ENCODE measurements at regions not wholly inside any gene's neighbourhood (a gene's known extent, or its start where the extent isn't known, plus 50 kb on each side); places are given as distances from the start of the nearest gene placed in this dataset.

- Histone ChIP-seq H3K9me3 (ENCODE audit: low read length) (no peaks in the 10 kb centered on the region), H3K9me2 (replicated peaks; ENCODE audit: low read length) (no peaks in the 10 kb centered on the region), H2AFZ (ENCODE audit: low read length) (no peak overlapping the region), H3K27me3 (ENCODE audit: low read length) (no peaks in the 10 kb centered on the region), H3K9ac (ENCODE audit: low read length) (no peak overlapping the region), H3K27ac (ENCODE audit: low read length) (no peak overlapping the region), H3K4me3 (ENCODE audit: low read length) (no peak overlapping the region), H4K20me1 (ENCODE audit: low read length) (no peaks in the 10 kb centered on the region), H3K4me1 (ENCODE audit: insufficient read depth, low read length) (no peaks in the 10 kb centered on the region), H3K4me2 (ENCODE audit: low read length) (no peak overlapping the region), H3K36me3 (ENCODE audit: low read depth, low read length) (no peaks in the 10 kb centered on the region), H3F3A (ENCODE audit: low read length, unreplicated experiment) (no peaks in the 10 kb centered on the region), H3K79me2 (ENCODE audit: low read length) (no peaks in the 10 kb centered on the region)
- DNase-seq (no peak), ATAC-seq (no peak)
- no TSS peak for BruUV-seq (replicated peaks)
- TF ChIP-seq EZH2phosphoT487 (IDR thresholded peaks at IDR 0.05; ENCODE audit: borderline replicate concordance, low read length) (no peak), CTCF (conservative IDR thresholded peaks at IDR 0.05; ENCODE audit: low read depth, low read length) (no peak), EZH2 (IDR thresholded peaks at IDR 0.05; ENCODE audit: low read length, unreplicated experiment) (no peak)
- ChIA-PET CTCF (no interaction called here), POLR2A (ENCODE audit: unreplicated experiment) (no interaction called here)
- intact Hi-C loops (cut with micrococcal nuclease), result no loop called here
Measured at GRCh38 chr5:2430606-2431005, 320.9 kb downstream of the IRX2 start.

GRCh38 chr5:2427983-2428382 lies 323.5 kb downstream of the IRX2 start:
- H3K9me3 ChIP-seq (ENCODE audit: low read length), result 0 out of 2 replicates have a peak, but pooled peaks cover 6% of the 10 kb centered on the region
- no peaks in the 10 kb centered on the region for H3K27me3 ChIP-seq (ENCODE audit: low read length)
- no peaks in the 10 kb centered on the region for H3K9me2 ChIP-seq (replicated peaks; ENCODE audit: low read length)
- POLR2A ChIA-PET (ENCODE audit: unreplicated experiment), result no interaction called here
- no peaks in the 10 kb centered on the region for H3K36me3 ChIP-seq (ENCODE audit: low read depth, low read length)
- DNase-seq (no peak), ATAC-seq (no peak)
- H3K4me1 ChIP-seq (ENCODE audit: insufficient read depth, low read length), result no peaks in the 10 kb centered on the region
- BruUV-seq (replicated peaks), result no TSS peak
- H4K20me1 ChIP-seq (ENCODE audit: low read length), result no peaks in the 10 kb centered on the region
- H3K27ac ChIP-seq (ENCODE audit: low read length), result no peak overlapping the region
- intact Hi-C loops (cut with micrococcal nuclease), result no loop called here
- no peak overlapping the region for H3K4me3 ChIP-seq (ENCODE audit: low read length)
- no peak overlapping the region for H2AFZ ChIP-seq (ENCODE audit: low read length)
- H3K4me2 ChIP-seq (ENCODE audit: low read length), result no peak overlapping the region
- H3F3A ChIP-seq (ENCODE audit: low read length, unreplicated experiment), result no peaks in the 10 kb centered on the region
- CTCF ChIA-PET, result no interaction called here
- H3K9ac ChIP-seq (ENCODE audit: low read length), result no peak overlapping the region
- H3K79me2 ChIP-seq (ENCODE audit: low read length), result no peaks in the 10 kb centered on the region
- TF ChIP-seq EZH2 (IDR thresholded peaks at IDR 0.05; ENCODE audit: low read length, unreplicated experiment), result no peak
- no peak for TF ChIP-seq EZH2phosphoT487 (IDR thresholded peaks at IDR 0.05; ENCODE audit: borderline replicate concordance, low read length)
- TF ChIP-seq CTCF (conservative IDR thresholded peaks at IDR 0.05; ENCODE audit: low read depth, low read length), result no peak

- BruUV-seq (replicated peaks), result no TSS peak
- Histone ChIP-seq H2AFZ (ENCODE audit: low read length) (no peak overlapping the region), H4K20me1 (ENCODE audit: low read length) (no peaks in the 10 kb centered on the region), H3K4me2 (ENCODE audit: low read length) (no peak overlapping the region), H3K9ac (ENCODE audit: low read length) (no peak overlapping the region), H3K36me3 (ENCODE audit: low read depth, low read length) (no peaks in the 10 kb centered on the region), H3K4me1 (ENCODE audit: insufficient read depth, low read length) (no peaks in the 10 kb centered on the region), H3K27ac (ENCODE audit: low read length) (no peak overlapping the region), H3K4me3 (ENCODE audit: low read length) (no peak overlapping the region), H3K9me2 (replicated peaks; ENCODE audit: low read length) (no peaks in the 10 kb centered on the region), H3K9me3 (ENCODE audit: low read length) (0 out of 2 replicates have a peak, but pooled peaks cover 9% of the 10 kb centered on the region), H3K27me3 (ENCODE audit: low read length) (no peaks in the 10 kb centered on the region), H3K79me2 (ENCODE audit: low read length) (no peaks in the 10 kb centered on the region), H3F3A (ENCODE audit: low read length, unreplicated experiment) (no peaks in the 10 kb centered on the region)
- POLR2A ChIA-PET (ENCODE audit: unreplicated experiment), result no interaction called here
- intact Hi-C loops (cut with micrococcal nuclease), result no loop called here
- CTCF ChIA-PET, result no interaction called here
- ATAC-seq (no peak), DNase-seq (no peak)
- no peak for TF ChIP-seq CTCF (conservative IDR thresholded peaks at IDR 0.05; ENCODE audit: low read depth, low read length)
- TF ChIP-seq EZH2 (IDR thresholded peaks at IDR 0.05; ENCODE audit: low read length, unreplicated experiment), result no peak
- TF ChIP-seq EZH2phosphoT487 (IDR thresholded peaks at IDR 0.05; ENCODE audit: borderline replicate concordance, low read length), result no peak
Measured at GRCh38 chr5:2423634-2424033, 327.8 kb downstream of the IRX2 start.
